Endodermal cell (in vitro differentiated cells): ENCODE measurements at regions not wholly inside any gene's neighbourhood (a gene's known extent, or its start where the extent isn't known, plus 50 kb on each side); places are given as distances from the start of the nearest gene placed in this dataset.

Experiments used
- DNase-seq: peaks from one replicate; pipeline ENCODE4 v3.0.0-alpha.2; 2017
- H3K27ac ChIP-seq: 2 replicates; pipeline ENCODE4 v1.5.1; 2013; ENCODE audit warnings: mild to moderate bottlenecking, low read depth, low read length, moderate library complexity
- H3K27me3 ChIP-seq: 2 replicates; pipeline ENCODE4 v1.6.1; 2013; ENCODE audit warnings: mild to moderate bottlenecking, low read length, moderate library complexity; ENCODE audit not compliant: insufficient read depth, control insufficient read depth, poor library complexity, severe bottlenecking
- H3K36me3 ChIP-seq: 2 replicates; pipeline ENCODE4 v1.7.0; 2013; ENCODE audit warnings: mild to moderate bottlenecking, low read length, moderate library complexity; ENCODE audit not compliant: control insufficient read depth, insufficient read depth
- H3K4me1 ChIP-seq: one replicate; pipeline ENCODE4 v1.7.0; 2013; ENCODE audit warnings: low read length; ENCODE audit not compliant: control insufficient read depth, insufficient read depth
- H3K4me3 ChIP-seq: 2 replicates; pipeline ENCODE4 v1.5.1; 2013; ENCODE audit warnings: mild to moderate bottlenecking, low read length, moderate library complexity
- H3K9ac ChIP-seq: 2 replicates; pipeline ENCODE4 v1.6.1; 2013; ENCODE audit warnings: mild to moderate bottlenecking, low read length, moderate library complexity; ENCODE audit not compliant: poor library complexity, severe bottlenecking; ENCODE audit errors: extremely low read depth
- H3K9me3 ChIP-seq: 2 replicates; pipeline ENCODE4 v1.6.1; 2013; ENCODE audit warnings: mild to moderate bottlenecking, low read length, moderate library complexity; ENCODE audit not compliant: control insufficient read depth
- H3K27ac Mint-ChIP-seq: 2 replicates; pipeline ENCODE4 v1.8.0; 2020; ENCODE audit warnings: mixed read lengths
- H3K27me3 Mint-ChIP-seq: 2 replicates; pipeline ENCODE4 v1.8.0; 2021; ENCODE audit warnings: mild to moderate bottlenecking, mixed read lengths; ENCODE audit not compliant: insufficient read depth
- H3K36me3 Mint-ChIP-seq: 2 replicates; pipeline ENCODE4 v1.8.0; 2020; ENCODE audit warnings: low read depth, mixed read lengths
- H3K4me1 Mint-ChIP-seq: 2 replicates; pipeline ENCODE4 v1.8.0; 2020; ENCODE audit warnings: mixed read lengths
- H3K4me3 Mint-ChIP-seq: 2 replicates; pipeline ENCODE4 v1.8.0; 2020; ENCODE audit warnings: mild to moderate bottlenecking, moderate library complexity, mixed read lengths
- H3K9me3 Mint-ChIP-seq: 2 replicates; pipeline ENCODE4 v1.8.0; 2020; ENCODE audit warnings: mild to moderate bottlenecking, mixed read lengths
- CTCF ChIP-seq: fragments of 200-600 bp; sonication (generic); conservative IDR thresholded peaks from 2 replicates; pipeline ENCODE4 v1.5.0; 2021; ENCODE audit warnings: antibody characterized with exemption, mild to moderate bottlenecking
- WGBS, 2 experiments: methylation state at CpG; one replicate each; pipeline versions ENCODE4 v1.1.5 to v1.1.7; 2013; ENCODE audit warnings: missing lambda C conversion rate in 2 of 2, mixed read lengths in 1 of 2; ENCODE audit not compliant: insufficient coverage in 1 of 2, insufficient read length in 1 of 2; 5-methylcytosine and 5-hydroxymethylcytosine counted together

GRCh38 chr14:71834284-71835204 is 97.7 kb upstream of the RGS6 start:
- WGBS, 2 experiments = 86 to 94% methylated on average over 2 to 4 of the region's 4 CpGs
- no peaks in the 10 kb centered on the region for H3K27me3 Mint-ChIP-seq
- H3K27me3 ChIP-seq = no peaks in the 10 kb centered on the region
- peaks cover 17% of the 10 kb centered on the region for H3K9me3 Mint-ChIP-seq
- no peak for DNase-seq
- H3K27ac ChIP-seq = no peak overlapping the region
- no peak overlapping the region for H3K4me3 Mint-ChIP-seq
- peaks cover 22% of the 10 kb centered on the region for H3K9me3 ChIP-seq
- no peak overlapping the region for H3K4me3 ChIP-seq
- H3K27ac Mint-ChIP-seq = no peak overlapping the region
- no peaks in the 10 kb centered on the region for H3K36me3 Mint-ChIP-seq
- H3K4me1 ChIP-seq = no peaks in the 10 kb centered on the region
- H3K36me3 ChIP-seq = no peaks in the 10 kb centered on the region
- H3K9ac ChIP-seq = no peak overlapping the region
- no peak for TF ChIP-seq CTCF
- peaks cover 4% of the 10 kb centered on the region for H3K4me1 Mint-ChIP-seq

GRCh38 chr14:71852181-71852580 is 80.0 kb upstream of the RGS6 start:
- Histone ChIP-seq H3K36me3 (no peaks in the 10 kb centered on the region), H3K27me3 (no peaks in the 10 kb centered on the region), H3K9ac (no peak overlapping the region), H3K9me3 (peaks cover 26% of the 10 kb centered on the region), H3K4me3 (no peak overlapping the region), H3K27ac (peak overlapping the region; percentile 6), H3K4me1 (no peaks in the 10 kb centered on the region)
- Mint-ChIP-seq H3K4me3 (no peak overlapping the region), H3K27me3 (no peaks in the 10 kb centered on the region), H3K27ac (peak overlapping the region; percentile 30), H3K36me3 (peaks cover 67% of the 10 kb centered on the region), H3K4me1 (peaks cover 10% of the 10 kb centered on the region), H3K9me3 (peaks cover 71% of the 10 kb centered on the region)
- DNase-seq = peak; percentile 50
- no peak for TF ChIP-seq CTCF

GRCh38 chr14:71855399-71856036 is 76.7 kb upstream of the RGS6 start:
- peak; percentile 92 for DNase-seq
- H3K4me3 ChIP-seq = no peak overlapping the region
- H3K27me3 Mint-ChIP-seq = peaks cover 2% of the 10 kb centered on the region
- H3K27ac ChIP-seq = no peak overlapping the region
- H3K9me3 Mint-ChIP-seq = peaks cover 86% of the 10 kb centered on the region
- H3K36me3 ChIP-seq = no peaks in the 10 kb centered on the region
- H3K9me3 ChIP-seq = peaks cover 22% of the 10 kb centered on the region
- TF ChIP-seq CTCF = peak; percentile 86
- WGBS, 2 experiments = 100% methylated on average over 1 of the region's 1 CpG; no CpG with 5 or more reads in 1 of the 2 experiments
- peaks cover 68% of the 10 kb centered on the region for H3K36me3 Mint-ChIP-seq
- peaks cover 7% of the 10 kb centered on the region for H3K4me1 Mint-ChIP-seq
- no peaks in the 10 kb centered on the region for H3K27me3 ChIP-seq
- H3K4me1 ChIP-seq = no peaks in the 10 kb centered on the region
- no peak overlapping the region for H3K4me3 Mint-ChIP-seq
- no peak overlapping the region for H3K27ac Mint-ChIP-seq
- no peak overlapping the region for H3K9ac ChIP-seq
